Activated CD4-positive, alpha-beta T cell treated with anti-CD3 and anti-CD28 coated beads, Interleukin-2, amount 50 U/mL, for 4 hours (primary cell): ENCODE measurements at regions not wholly inside any gene's neighbourhood (a gene's known extent, or its start where the extent isn't known, plus 50 kb on each side); places are given as distances from the start of the nearest gene placed in this dataset.

Experiments used
- DNase-seq, 2 experiments: peaks; one replicate each; pipeline ENCODE4 v3.0.0-alpha.2; 2020

GRCh38 chr4:36841583-36842326, 402.8 kb upstream of the NWD2 start:
- no peak for DNase-seq

- no peak for DNase-seq
Observed at GRCh38 chr4:36844448-36844847, 400.1 kb upstream of the NWD2 start.

GRCh38 chr4:36852856-36853255, 391.7 kb upstream of the NWD2 start:
- no peak for DNase-seq

GRCh38 chr4:36854554-36854953, 390.0 kb upstream of the NWD2 start:
- no peak for DNase-seq

- no peak for DNase-seq
Observed at GRCh38 chr4:36863601-36864000, 380.9 kb upstream of the NWD2 start.

- DNase-seq = no peak
Observed at GRCh38 chr4:36870121-36870520, 374.4 kb upstream of the NWD2 start.

- DNase-seq = no peak
Observed at GRCh38 chr4:36872679-36873078, 371.9 kb upstream of the NWD2 start.

GRCh38 chr4:36884151-36884550, 360.4 kb upstream of the NWD2 start:
- no peak for DNase-seq

- DNase-seq = no peak
Observed at GRCh38 chr4:36891971-36892370, 352.6 kb upstream of the NWD2 start.

GRCh38 chr4:36900446-36900987, 344.0 kb upstream of the NWD2 start:
- no peak for DNase-seq

GRCh38 chr4:36904823-36905222, 339.7 kb upstream of the NWD2 start:
- DNase-seq = no peak

- DNase-seq = no peak
Observed at GRCh38 chr4:36914106-36914505, 330.4 kb upstream of the NWD2 start.

- no peak for DNase-seq
Observed at GRCh38 chr4:36915717-36916116, 328.8 kb upstream of the NWD2 start.

GRCh38 chr4:36917413-36917812, 327.1 kb upstream of the NWD2 start:
- DNase-seq = no peak

GRCh38 chr4:36919721-36920120, 324.8 kb upstream of the NWD2 start:
- no peak for DNase-seq

- DNase-seq = no peak
Observed at GRCh38 chr4:36921476-36922216, 322.9 kb upstream of the NWD2 start.

GRCh38 chr4:36930562-36931111, 313.9 kb upstream of the NWD2 start:
- DNase-seq = no peak

- no peak for DNase-seq
Observed at GRCh38 chr4:36944232-36944631, 300.3 kb upstream of the NWD2 start.

- DNase-seq = no peak
Observed at GRCh38 chr4:36961420-36961819, 283.1 kb upstream of the NWD2 start.

- no peak for DNase-seq
Observed at GRCh38 chr4:36966756-36967460, 277.6 kb upstream of the NWD2 start.

GRCh38 chr4:36979533-36979932, 265.0 kb upstream of the NWD2 start:
- DNase-seq = no peak

- no peak for DNase-seq
Observed at GRCh38 chr4:36990128-36990872, 254.2 kb upstream of the NWD2 start.

- DNase-seq = no peak
Observed at GRCh38 chr4:36997727-36998126, 246.8 kb upstream of the NWD2 start.
